CD8-positive, alpha-beta memory T cell (primary cell): ENCODE measurements at regions not wholly inside any gene's neighbourhood (a gene's known extent, or its start where the extent isn't known, plus 50 kb on each side); places are given as distances from the start of the nearest gene placed in this dataset.

ENCODE experiments used
- CTCF ChIA-PET: fragments of 350-600 bp; sonication (Branson Sonifier 250); formaldehyde crosslinking; loops from one replicate; lab custom pipeline; 2021; ENCODE audit warnings: antibody characterized with exemption; lab: Charles Lee
- POLR2A ChIA-PET: fragments of 350-600 bp; sonication (Branson Sonifier 250); formaldehyde crosslinking; loops from one replicate; lab custom pipeline; 2021; ENCODE audit warnings: antibody characterized with exemption; lab: Charles Lee
- DNase-seq, 5 donors: peaks; one replicate each; pipeline versions ENCODE4 v3.0.0 to v3.0.0-alpha.2; 2020 to 2022; ENCODE audit warnings: mixed read lengths in 1 of 5
- H3K27ac ChIP-seq: one replicate; pipeline ENCODE4 v1.7.0; 2013; ENCODE audit warnings: low read depth, mild to moderate bottlenecking, low read length, moderate library complexity
- H3K27me3 ChIP-seq: 2 replicates; pipeline ENCODE4 v1.7.0; 2013; ENCODE audit warnings: low read length, mild to moderate bottlenecking; ENCODE audit not compliant: insufficient read depth, poor library complexity, severe bottlenecking
- H3K36me3 ChIP-seq: 2 replicates; pipeline ENCODE4 v1.7.0; 2013; ENCODE audit warnings: mild to moderate bottlenecking, low read length, moderate library complexity; ENCODE audit not compliant: insufficient read depth
- H3K4me1 ChIP-seq: 2 replicates; pipeline ENCODE4 v1.7.0; 2013; ENCODE audit warnings: mild to moderate bottlenecking, low read length, moderate library complexity; ENCODE audit not compliant: insufficient read depth
- H3K4me3 ChIP-seq: 2 replicates; pipeline ENCODE4 v1.7.0; 2013; ENCODE audit warnings: mild to moderate bottlenecking, low read length
- H3K9me3 ChIP-seq: 2 replicates; pipeline ENCODE4 v1.7.0; 2013; ENCODE audit warnings: mild to moderate bottlenecking, low read length
- H3K27ac Mint-ChIP-seq, 8 donors: one replicate each; pipeline ENCODE4 v1.8.0; 2020 to 2021; ENCODE audit warnings: mixed read lengths in 8 of 8, mild to moderate bottlenecking in 6 of 8, inconsistent platforms in 3 of 8, moderate library complexity in 3 of 8
- H3K27me3 Mint-ChIP-seq, 2 donors: one replicate each; pipeline ENCODE4 v1.8.0; 2020 to 2021; ENCODE audit warnings: mixed read lengths in 2 of 2, mild to moderate bottlenecking in 1 of 2, moderate library complexity in 1 of 2
- H3K36me3 Mint-ChIP-seq, 3 donors: one replicate each; pipeline ENCODE4 v1.8.0; 2020 to 2021; ENCODE audit warnings: mixed read lengths in 3 of 3, inconsistent platforms in 1 of 3, mild to moderate bottlenecking in 1 of 3
- H3K4me1 Mint-ChIP-seq, 3 donors: one replicate each; pipeline ENCODE4 v1.8.0; 2020 to 2021; ENCODE audit warnings: mixed read lengths in 3 of 3, inconsistent platforms in 1 of 3, mild to moderate bottlenecking in 1 of 3
- H3K4me3 Mint-ChIP-seq, 7 donors: one replicate each; pipeline ENCODE4 v1.8.0; 2020 to 2021; ENCODE audit warnings: mixed read lengths in 7 of 7, mild to moderate bottlenecking in 6 of 7, moderate library complexity in 4 of 7, inconsistent platforms in 2 of 7
- H3K9me3 Mint-ChIP-seq, 5 donors: one replicate each; pipeline ENCODE4 v1.8.0; 2020 to 2022; ENCODE audit warnings: mixed read lengths in 5 of 5, mild to moderate bottlenecking in 3 of 5, moderate library complexity in 2 of 5, inconsistent platforms in 1 of 5

DNA sequence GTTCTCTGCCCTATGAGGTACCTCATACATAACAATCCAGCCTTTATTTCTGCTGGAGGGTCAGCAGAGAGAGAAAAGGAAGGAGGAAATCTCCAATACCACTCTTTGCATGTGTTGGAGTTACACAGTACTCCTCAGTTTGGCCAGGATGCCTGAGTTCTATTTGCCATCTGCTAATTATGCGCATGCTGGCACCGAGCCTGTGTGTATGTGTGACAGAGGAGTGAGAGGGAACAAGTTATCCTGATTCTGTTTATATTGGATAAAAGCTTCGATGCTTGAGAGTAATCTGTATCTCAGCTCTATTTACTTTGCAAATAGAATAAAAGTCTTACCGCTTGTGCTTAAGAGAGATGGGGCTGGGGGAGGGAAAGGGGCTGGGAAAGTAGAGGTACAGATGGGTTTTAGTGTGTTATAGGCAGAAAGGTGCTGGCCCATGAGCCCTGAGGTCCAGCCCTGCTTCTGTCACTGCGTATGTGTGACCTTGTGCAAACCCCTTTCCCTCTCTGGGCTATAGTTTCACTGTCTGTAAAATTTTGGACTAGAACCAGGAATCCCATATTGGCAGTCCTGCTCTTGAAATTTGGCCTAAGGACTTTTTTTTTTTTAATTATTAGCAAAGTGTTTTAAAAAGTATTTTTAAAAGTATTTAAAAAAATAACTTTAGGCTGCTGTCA lies 54.5 kb upstream of the PLXNA2 start:
- H3K9me3 ChIP-seq: no peaks in the 10 kb centered on the region
- no peak overlapping the region for H3K27ac ChIP-seq
- Mint-ChIP-seq H3K4me1 (no peaks in the 10 kb centered on the region), H3K36me3 (no peaks in the 10 kb centered on the region), H3K4me3 (no peak overlapping the region), H3K27ac (no peak overlapping the region), H3K27me3 (peaks cover 21 to 59% of the 10 kb centered on the region in 2 donors), H3K9me3 (no peaks in the 10 kb centered on the region)
- no peaks in the 10 kb centered on the region for H3K36me3 ChIP-seq
- POLR2A ChIA-PET: no interaction called here
- CTCF ChIA-PET: no interaction called here
- H3K27me3 ChIP-seq: no peaks in the 10 kb centered on the region
- no peak for DNase-seq
- H3K4me1 ChIP-seq: no peaks in the 10 kb centered on the region
- H3K4me3 ChIP-seq: no peak overlapping the region

DNA sequence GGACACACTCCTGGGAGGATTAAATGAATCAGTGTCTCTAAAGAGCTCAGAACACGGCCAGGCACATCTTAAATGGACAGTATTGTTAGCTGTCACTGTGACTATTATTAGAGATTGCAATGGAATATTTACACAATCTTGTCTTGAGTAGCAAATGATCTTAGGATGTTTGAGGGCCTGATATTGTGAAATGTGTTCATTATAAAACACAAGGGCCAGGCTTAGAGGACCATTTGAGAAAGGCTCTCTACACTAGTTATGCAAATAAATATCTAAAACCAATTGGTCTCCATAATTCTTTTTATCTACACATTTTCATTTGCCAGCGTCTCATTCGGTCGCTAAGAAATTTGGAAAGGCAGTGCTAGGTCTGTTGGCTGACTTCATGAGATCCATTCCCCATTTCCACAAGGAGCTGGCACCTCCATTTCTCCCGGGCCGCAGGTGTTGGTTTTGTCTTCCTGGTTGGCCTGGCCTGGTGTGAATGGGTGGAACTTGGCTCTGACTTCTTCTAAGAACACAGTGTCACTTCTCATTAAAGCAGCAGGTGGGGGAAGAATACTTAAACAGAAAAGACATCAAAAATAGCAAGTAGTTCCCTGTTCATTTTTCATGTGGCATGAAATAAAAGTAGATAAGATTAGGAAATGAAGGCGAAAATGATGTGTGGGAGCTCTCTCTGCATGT lies 56.0 kb upstream of the PLXNA2 start:
- H3K27me3 ChIP-seq: no peaks in the 10 kb centered on the region
- CTCF ChIA-PET: no interaction called here
- no peak overlapping the region for H3K4me3 Mint-ChIP-seq
- POLR2A ChIA-PET: no interaction called here
- no peaks in the 10 kb centered on the region for H3K36me3 ChIP-seq
- H3K27ac Mint-ChIP-seq: peak overlapping the region in 1 of 8 donors; percentile 52
- peaks cover 21 to 52% of the 10 kb centered on the region in 2 donors for H3K27me3 Mint-ChIP-seq
- no peaks in the 10 kb centered on the region for H3K4me1 Mint-ChIP-seq
- DNase-seq: no peak
- no peak overlapping the region for H3K4me3 ChIP-seq
- H3K9me3 ChIP-seq: no peaks in the 10 kb centered on the region
- H3K4me1 ChIP-seq: no peaks in the 10 kb centered on the region
- H3K27ac ChIP-seq: no peak overlapping the region
- H3K9me3 Mint-ChIP-seq: peaks cover 0 to 2% (median 0%) of the 10 kb centered on the region in 5 donors
- H3K36me3 Mint-ChIP-seq: no peaks in the 10 kb centered on the region

DNA sequence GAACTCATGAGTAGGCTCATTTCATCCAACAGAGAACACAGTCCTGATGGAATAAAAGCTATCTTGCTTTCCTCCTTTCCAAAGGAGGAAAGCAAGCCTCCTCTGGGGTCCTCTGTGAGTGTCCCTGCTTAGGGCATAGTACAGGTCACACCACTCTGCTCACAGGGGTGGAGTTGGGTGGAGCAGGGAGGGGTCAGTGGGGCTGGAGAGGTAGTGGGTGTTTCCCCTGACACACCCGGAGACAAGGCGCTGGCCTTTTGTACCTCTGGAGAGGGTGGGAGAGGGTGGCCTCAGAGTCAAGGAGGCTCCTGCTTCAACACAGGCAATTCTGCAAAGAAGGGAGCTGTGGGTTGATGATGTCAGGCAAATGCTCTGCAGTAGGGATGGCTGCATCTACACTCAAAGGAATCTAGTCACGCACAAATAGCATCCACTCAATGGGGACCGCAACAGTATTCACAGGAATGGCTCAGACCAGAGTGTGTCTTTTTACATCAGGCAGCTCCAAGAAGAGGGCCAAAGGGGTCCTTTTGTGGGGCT lies 58.6 kb upstream of the PLXNA2 start:
- CTCF ChIA-PET: no interaction called here
- H3K27ac ChIP-seq: no peak overlapping the region

DNA sequence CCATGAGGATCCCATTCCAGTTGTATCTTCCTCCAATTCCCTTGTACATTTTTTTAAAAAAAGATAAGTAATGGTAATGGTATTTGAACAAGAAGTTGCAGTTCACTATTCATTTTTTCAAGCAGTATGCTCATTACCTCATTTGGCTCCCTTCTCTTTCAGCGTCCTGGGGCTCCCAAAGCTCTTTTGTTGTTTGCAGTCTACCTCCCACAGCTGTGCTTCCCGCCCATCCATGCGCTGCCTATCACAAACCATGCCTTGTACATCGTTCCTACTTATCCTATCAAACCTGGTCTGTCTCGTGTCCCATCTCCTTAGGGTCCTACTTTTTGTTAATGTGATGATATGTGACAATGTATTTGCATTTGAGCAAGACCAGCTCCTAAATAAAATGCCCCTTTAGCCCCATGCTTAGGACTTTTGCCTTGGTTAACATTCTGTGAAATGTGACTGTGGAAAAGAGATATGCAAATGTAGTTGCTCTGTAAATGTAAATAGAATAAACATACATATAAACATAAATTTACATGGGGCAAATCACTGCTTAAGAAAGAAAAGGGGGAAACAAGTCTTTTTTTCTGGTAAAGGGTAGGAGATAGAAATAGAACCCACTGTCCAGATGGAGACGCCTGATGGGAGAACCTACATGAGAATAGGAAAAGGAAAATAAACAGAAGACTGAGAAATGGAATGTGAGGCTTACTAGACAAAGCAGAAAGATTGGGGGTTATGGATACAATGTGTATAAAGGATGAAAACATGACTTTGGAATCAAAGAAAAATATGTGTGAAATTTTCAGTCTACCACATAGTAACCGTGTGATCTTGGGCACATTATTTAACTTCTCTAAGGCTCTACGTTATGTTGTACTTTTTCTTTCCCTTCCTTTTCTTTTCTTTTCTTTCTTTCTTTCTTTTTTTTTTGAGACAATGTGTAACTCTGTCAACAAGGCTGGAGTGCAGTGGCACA lies 59.8 kb upstream of the PLXNA2 start:
- Histone ChIP-seq H3K4me1 (no peaks in the 10 kb centered on the region), H3K27me3 (no peaks in the 10 kb centered on the region), H3K4me3 (no peak overlapping the region), H3K36me3 (no peaks in the 10 kb centered on the region), H3K9me3 (no peaks in the 10 kb centered on the region), H3K27ac (no peak overlapping the region)
- Mint-ChIP-seq H3K36me3 (no peaks in the 10 kb centered on the region), H3K27ac (no peak overlapping the region), H3K4me3 (no peak overlapping the region), H3K27me3 (peaks cover 10 to 24% of the 10 kb centered on the region in 2 donors), H3K4me1 (no peaks in the 10 kb centered on the region), H3K9me3 (peaks cover 0 to 2% (median 0%) of the 10 kb centered on the region in 5 donors)
- CTCF ChIA-PET: no interaction called here
- DNase-seq: no peak
- POLR2A ChIA-PET: no interaction called here

More for the DNA sequence above, 58.6 kb upstream of the PLXNA2 start:
- Histone ChIP-seq H3K27me3 (no peaks in the 10 kb centered on the region), H3K4me3 (no peak overlapping the region), H3K9me3 (no peaks in the 10 kb centered on the region), H3K36me3 (no peaks in the 10 kb centered on the region), H3K4me1 (no peaks in the 10 kb centered on the region)
- no peak for DNase-seq
- Mint-ChIP-seq H3K36me3 (no peaks in the 10 kb centered on the region), H3K27ac (no peak overlapping the region), H3K4me1 (no peaks in the 10 kb centered on the region), H3K9me3 (peaks cover 0 to 2% (median 0%) of the 10 kb centered on the region in 5 donors), H3K4me3 (no peak overlapping the region), H3K27me3 (peaks cover 10 to 30% of the 10 kb centered on the region in 2 donors)
- POLR2A ChIA-PET: no interaction called here

DNA sequence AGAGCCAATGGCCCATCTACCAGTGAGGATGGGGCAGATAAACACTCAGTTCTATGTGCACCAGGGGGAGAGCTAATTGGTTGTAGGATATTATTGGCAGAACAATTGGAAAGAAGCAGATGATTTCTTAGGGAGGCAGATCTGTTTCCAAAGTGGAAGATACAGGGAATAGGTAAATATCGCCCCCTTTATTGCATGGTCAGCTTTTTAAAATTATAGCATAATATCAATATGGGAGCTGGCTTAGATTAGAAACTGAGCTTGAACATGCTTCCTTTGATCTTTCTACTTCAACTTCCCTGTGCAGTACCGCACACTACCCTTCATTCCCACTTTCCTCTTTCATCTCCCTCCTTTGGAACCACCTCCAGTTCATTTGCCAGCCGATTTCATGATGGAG lies 64.0 kb upstream of the PLXNA2 start:
- Mint-ChIP-seq H3K27me3 (peaks cover 6 to 13% of the 10 kb centered on the region in 2 donors), H3K27ac (no peak overlapping the region), H3K36me3 (no peaks in the 10 kb centered on the region), H3K4me1 (no peaks in the 10 kb centered on the region), H3K4me3 (no peak overlapping the region), H3K9me3 (peaks cover 0 to 2% (median 0%) of the 10 kb centered on the region in 5 donors)
- Histone ChIP-seq H3K27ac (no peak overlapping the region), H3K9me3 (no peaks in the 10 kb centered on the region), H3K4me1 (no peaks in the 10 kb centered on the region), H3K36me3 (no peaks in the 10 kb centered on the region), H3K27me3 (no peaks in the 10 kb centered on the region), H3K4me3 (no peak overlapping the region)
- no peak for DNase-seq
- CTCF ChIA-PET: no interaction called here
- POLR2A ChIA-PET: no interaction called here

DNA sequence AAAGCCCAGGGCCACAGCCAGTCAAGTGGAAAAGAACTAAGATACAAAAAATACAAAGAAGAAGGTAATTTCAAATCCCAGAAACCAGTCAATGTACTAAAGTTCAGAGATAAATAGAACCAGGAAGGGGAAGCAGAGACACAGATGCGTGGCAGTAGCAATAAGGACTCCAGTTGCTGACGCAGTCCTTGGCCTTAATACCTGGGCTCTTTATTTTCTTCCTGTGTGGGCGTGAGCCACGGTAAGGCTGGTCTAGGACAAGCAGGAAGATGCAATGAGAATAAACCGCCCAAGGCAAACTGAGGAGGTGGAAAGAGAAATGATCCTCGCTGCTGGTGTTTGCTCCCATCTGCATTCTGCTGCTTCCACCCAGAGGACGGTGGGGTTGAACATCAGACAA lies 65.6 kb upstream of the PLXNA2 start:
- Mint-ChIP-seq H3K4me1 (no peaks in the 10 kb centered on the region), H3K36me3 (no peaks in the 10 kb centered on the region), H3K9me3 (peaks cover 0 to 2% (median 0%) of the 10 kb centered on the region in 5 donors), H3K27me3 (peaks cover 6 to 21% of the 10 kb centered on the region in 2 donors), H3K27ac (no peak overlapping the region), H3K4me3 (no peak overlapping the region)
- Histone ChIP-seq H3K27me3 (no peaks in the 10 kb centered on the region), H3K27ac (no peak overlapping the region), H3K9me3 (no peaks in the 10 kb centered on the region), H3K4me1 (no peaks in the 10 kb centered on the region), H3K36me3 (no peaks in the 10 kb centered on the region), H3K4me3 (no peak overlapping the region)
- CTCF ChIA-PET: no interaction called here
- POLR2A ChIA-PET: no interaction called here
- no peak for DNase-seq

DNA sequence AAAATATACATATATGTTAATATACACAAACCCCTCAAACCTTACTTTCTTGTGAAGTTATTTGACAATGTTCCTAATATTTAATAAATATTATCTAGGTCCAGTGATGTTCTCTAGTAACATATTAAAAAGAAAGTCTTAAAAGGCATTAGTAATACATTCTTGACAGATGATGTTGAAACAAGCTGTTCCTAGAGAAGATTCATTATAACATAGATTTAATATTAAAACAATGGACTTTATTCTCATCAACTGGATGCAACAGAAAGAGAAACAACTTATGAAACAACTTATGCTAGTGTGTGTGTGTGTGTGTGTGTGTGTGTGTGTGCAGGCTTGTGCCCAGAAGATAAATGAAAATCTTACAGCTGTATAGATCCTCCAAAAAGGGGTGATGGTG lies 68.5 kb upstream of the PLXNA2 start:
- no peaks in the 10 kb centered on the region for H3K36me3 Mint-ChIP-seq
- H3K9me3 ChIP-seq: no peaks in the 10 kb centered on the region
- no peak for DNase-seq
- no peaks in the 10 kb centered on the region for H3K4me1 Mint-ChIP-seq
- no peak overlapping the region for H3K4me3 Mint-ChIP-seq
- ChIA-PET POLR2A (no interaction called here), CTCF (no interaction called here)
- no peaks in the 10 kb centered on the region for H3K27me3 ChIP-seq
- no peaks in the 10 kb centered on the region for H3K36me3 ChIP-seq
- H3K27ac Mint-ChIP-seq: no peak overlapping the region
- H3K27me3 Mint-ChIP-seq: peaks cover 6 to 25% of the 10 kb centered on the region in 2 donors
- no peak overlapping the region for H3K4me3 ChIP-seq
- no peaks in the 10 kb centered on the region for H3K4me1 ChIP-seq
- no peaks in the 10 kb centered on the region for H3K9me3 Mint-ChIP-seq
- no peak overlapping the region for H3K27ac ChIP-seq
